Right hindlimb (tissue), 1 donor: ENCODE measurements at regions not wholly inside any gene's neighbourhood (a gene's known extent, or its start where the extent isn't known, plus 50 kb on each side); places are given as distances from the start of the nearest gene placed in this dataset.

Experiments used
- DNase-seq: peaks from one replicate; pipeline ENCODE4 v3.0.0-alpha.2; 2018

DNA sequence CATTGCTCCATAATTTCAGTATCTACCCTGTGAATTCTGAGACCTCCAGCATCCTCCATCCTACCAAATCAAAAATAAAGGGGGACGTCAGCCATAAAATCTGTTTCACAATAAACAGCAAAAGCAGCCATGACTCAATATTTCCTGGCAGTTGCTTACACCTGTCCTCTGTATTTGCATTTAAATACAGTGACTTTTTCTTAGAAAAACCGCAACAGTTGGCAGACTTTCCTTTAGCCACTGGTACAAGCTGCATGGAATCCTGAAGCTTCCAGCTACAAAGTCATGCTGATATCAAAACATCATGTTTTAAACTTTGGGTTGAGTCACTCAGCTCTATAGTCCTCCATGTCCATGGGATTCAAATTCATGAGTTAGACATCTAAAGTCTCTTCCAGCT, 278.0 kb upstream of the KAZN start:
- DNase-seq, result no peak

DNA sequence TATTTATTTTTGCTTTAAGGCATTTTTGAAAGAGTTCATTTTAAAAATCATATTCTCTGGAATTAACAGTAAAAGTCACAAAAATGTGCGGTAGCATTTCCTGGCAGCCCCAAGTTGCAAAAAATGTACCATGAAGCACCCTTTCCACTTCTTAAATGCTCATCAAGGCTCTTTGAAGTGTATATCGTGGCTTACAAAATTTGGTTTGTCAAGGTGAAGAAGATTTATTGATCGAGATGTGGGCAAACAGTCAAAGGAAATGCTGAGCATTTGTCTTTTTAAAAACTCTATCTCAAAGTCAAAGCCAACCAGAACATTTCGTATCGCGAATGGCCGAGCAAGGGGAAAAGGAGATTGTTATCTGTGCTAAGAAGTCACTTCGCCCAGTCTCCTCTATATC, 277.5 kb upstream of the KAZN start:
- DNase-seq, result no peak

DNA sequence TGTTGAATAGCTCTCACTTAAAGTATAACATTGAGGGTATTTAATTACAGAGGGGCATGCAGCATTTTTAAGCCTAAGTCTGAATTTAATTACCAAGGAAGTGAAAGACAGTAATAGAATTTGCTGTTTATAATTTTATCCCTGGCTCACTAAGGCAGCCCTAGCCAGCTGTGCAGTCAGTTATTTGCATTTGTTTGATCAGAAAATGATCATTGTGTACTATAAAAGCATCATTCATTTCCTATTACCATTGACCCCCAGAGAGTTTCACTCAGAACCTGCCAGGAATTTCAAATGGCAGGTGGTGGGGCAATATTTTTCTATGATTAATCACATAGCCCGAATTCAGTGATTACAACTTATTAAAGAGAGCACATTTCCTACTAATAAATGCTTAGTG, 277.1 kb upstream of the KAZN start:
- no peak for DNase-seq

DNA sequence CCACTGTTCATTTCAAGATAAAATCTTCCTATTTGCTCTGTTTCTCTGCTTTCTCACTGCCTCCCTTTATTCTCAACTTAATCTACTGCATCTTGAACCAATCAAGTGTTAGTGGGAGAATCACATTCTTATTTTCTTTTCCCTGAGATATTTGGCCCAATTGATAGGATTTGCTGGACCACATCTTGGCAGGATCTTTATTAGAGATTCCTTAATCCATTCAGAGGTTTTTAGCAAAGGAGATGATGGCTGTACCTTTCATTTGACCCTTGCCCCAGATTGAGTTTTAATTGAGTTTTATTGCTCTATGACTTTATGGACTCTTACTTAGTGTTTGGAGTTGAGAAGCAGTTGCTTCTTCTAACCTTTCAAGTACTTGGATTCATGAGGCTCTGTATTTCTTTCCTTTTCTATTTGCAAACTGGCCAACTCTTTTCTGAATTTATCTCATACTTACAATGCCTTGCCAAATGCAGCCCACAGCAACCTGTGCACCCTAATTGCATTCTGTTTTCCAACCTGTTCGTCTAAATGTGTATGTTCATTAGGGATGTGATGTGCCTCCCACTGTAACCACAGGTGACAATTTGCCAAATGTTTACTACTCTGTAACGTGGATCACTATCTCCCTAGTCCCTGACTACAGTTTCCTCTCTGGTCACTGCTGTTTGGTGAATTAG, 274.8 kb upstream of the KAZN start:
- DNase-seq, result no peak

DNA sequence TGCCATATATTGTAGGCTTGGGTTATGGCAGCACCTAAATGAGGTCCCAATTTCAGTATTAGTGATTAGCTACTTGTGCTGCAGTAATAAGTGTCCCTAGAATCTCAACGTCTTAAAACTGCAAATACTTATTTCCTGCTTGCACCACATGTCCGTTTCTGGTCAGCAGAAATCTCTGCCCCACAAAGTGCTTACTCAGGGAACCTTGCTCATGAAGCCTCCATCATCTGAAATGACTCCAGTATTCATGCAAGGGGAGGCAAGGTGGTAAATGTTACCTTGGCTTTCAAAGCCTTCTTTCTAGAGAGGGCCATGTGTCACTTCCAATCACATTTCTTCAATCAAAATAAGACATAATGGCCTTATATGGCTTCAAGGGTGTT, 274.2 kb upstream of the KAZN start:
- DNase-seq, result no peak

DNA sequence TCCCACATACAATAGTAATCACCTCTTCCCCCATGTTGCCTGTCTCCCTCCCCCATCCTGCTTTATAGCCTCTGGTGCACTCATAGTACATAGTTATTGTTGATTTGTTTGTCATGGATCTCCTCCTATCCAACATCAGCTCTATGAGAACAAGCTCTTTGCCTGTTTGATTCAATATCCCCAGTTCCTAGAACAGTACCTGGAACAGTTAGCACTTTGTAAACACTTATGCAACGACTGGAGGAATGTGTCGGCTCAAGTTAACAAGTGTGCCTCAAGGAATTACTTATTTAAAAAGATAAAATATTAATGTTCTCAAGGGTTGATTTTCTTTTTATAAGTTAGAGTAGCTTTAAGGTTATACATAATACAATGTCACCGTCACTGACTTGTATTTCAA, 271.6 kb upstream of the KAZN start:
- no peak for DNase-seq

DNA sequence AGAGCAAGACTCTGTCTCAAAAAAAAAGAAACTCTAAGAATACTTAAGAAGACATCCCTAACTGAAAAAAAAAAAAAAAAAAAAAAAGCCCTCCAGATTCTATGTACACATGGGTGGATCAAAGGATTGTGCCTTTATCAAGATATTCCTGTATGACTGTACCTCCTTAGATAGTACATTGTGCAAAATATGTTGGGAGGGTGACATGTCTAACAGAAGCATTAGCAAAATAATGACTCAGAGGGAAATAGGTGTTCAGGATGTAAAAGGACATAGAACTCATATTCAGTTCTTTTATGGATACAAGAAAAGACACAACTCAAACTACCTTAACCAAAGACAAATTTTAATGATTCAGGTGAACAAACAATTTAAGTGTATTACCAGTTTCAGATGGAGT, 269.8 kb upstream of the KAZN start:
- DNase-seq, result no peak

DNA sequence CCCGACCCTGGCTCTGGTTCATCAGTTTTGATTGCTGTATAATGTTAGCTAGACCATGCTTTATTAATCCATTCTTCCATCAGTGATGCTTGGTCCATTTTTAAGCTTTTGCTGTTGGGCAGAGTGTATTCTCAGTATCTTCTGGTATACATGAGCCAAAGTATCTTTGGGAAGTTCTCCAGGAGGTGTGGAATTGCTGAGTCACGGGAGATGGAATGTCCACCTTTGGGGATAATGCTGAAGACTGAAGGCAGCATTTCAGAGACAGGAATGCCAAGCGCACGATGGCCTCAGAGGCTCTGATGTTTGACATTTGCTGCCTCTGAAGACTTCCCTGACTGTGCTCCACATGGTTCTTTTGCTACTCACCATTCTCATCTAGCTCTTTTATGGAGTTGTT, 266.3 kb upstream of the KAZN start:
- DNase-seq, result no peak

DNA sequence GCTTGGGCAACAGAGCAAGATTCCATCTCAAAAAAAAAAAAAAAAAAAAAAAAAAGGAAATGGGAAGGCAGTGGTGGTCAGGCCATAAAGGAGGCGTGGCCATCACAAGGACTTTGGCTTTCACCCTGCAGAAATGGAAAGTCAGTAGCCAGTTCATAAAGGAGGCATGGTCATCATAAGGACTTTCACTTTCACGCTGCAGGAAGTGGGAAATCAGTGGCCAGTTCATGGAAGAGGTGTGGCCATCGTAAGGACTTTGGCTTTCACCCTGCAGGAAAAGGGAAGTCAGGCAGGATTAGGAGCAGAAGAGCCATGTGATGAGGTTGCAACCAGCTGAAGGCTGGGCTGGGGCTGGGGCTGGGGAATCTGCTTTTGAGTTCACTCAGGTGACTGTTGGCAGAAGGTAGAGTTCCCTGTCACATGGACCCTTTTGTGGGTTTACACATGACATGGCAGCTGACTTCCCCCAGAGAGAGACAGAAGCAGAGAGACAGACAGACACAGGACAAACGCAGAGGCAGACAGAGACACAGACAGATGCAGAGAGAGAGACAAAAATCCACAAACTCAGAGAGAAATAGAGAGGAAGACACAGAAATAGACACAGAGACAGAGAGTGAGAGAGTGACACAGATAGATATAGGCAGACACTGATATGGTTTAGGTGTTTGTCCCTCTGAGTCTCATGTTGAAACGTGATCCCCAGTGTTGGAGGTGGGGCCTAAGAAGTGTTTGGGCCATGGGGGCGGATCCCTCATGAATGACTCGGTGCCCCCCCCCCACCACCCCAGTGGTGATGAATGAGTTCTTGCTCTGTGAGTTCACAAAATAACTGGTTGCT, 263.9 kb upstream of the KAZN start:
- DNase-seq, result no peak

DNA sequence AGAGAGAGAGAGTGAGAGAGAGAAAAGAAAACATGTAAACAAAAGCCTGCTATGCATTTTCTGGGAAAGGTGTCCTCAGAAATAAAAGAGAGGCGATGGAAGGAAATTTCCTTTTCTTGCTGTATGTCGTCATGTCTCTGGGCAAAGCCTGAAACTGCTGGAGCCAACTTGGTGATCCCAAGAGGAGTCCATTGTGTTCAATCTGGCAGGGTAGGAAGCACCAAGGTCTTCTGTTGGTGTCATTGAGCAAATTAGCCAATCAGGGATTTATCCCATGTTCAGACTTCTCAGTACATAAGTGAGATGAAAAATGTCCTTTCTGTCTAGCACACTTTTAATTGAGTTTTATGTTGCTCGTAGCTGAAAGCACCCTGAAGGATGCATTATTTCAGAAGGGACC, 260.0 kb upstream of the KAZN start:
- no peak for DNase-seq

DNA sequence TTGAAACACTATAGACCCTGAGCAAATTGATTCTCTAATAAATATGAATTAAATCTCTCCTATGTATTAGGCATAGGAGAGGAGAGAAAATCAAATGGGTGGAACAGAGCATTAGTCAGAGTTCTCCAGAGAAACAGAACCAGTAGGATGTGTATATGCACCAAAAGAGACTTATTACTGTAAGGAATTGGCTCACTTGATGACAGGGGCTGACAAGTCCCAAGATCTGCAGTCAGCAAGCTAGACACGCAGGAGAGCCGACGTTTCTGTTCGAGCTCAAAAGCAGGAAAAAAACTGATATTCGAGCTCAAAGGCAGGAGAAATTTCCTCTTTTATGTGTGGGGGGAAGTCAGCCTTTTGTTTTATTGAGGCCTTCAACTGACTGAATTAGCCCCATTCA, 259.2 kb upstream of the KAZN start:
- DNase-seq, result no peak

DNA sequence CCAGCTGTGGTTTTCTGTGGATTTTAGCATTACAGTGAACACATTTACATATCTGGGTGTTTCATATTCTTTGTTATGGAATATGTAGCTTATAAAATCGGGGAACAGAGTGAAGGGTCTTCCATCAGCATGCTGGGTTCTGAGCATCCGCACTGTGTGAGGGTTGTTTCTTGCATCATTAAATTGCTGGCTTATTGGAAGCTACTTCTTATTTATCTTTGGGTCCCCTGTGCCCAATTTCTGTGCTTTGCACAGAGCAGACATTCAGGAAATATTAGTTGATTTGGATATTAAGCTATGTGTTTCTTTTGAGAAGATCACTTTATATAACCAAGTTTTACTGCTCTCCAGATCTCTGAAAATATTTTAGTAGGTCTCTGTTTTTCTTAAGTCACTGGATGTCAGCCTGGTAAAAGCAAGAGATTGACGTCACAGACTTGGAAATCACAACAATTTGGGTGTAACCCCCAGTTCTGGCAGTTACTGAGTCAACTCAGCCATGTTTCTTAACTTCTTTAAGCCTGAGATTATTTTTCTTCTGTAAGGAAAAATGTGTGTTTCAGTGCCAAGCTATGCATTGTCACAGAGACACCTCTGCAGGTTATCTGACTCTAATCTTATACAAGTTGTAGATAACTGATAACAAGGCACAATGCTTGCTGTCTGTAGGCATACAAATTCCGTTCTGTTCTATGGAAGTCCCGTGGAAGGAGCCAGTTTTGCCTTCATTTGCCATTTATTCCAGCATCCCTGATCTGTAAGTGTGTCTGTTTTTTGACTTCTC, 258.3 kb upstream of the KAZN start:
- no peak for DNase-seq

DNA sequence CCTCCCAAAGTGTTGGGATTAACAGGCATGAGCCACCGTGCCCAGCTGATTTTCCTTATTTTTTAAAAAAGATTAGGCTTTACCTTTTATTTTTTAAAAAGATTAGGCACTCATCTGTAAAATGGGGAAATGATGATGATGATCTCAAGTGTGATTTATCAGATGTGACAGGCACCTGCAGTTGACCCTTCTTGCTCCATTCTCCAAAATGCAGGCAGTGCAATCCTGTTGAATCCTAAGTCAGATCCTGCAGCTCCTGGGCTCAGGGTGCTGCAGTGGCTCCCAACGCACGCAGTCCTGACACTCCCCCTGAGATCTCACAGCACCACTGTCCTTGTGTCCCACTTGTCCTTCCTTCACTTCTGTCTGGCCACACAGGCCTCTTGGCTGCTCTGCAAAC, 257.3 kb upstream of the KAZN start:
- no peak for DNase-seq

DNA sequence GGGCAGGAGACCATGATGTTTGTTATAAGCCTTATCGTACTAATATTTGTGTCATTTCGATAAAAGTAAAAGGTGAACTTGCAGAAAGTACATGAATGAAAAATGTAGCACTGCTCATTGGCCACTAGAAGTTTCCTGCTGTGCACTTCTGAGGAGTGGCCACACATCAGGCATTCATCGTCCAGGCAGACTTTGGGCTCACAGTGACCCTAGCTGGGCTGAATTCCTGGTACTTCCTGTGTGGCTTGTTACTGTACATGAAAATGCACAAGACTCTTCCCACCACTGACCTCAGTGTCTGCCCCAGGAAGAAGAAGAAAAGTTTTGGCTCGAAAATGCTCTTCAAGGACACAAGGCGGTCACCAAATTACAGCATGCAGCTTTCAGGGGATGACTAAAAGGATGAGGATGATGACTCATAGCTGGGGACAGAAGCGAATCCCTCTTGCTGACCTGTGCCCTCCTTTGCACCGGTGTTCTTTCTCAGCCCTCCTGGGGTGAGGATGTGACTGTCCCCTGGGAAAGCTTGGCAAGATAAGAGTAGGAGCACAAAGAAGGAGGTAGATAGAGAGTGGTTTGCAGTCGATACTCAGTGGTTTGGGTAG, 252.4 kb upstream of the KAZN start:
- DNase-seq, result no peak

DNA sequence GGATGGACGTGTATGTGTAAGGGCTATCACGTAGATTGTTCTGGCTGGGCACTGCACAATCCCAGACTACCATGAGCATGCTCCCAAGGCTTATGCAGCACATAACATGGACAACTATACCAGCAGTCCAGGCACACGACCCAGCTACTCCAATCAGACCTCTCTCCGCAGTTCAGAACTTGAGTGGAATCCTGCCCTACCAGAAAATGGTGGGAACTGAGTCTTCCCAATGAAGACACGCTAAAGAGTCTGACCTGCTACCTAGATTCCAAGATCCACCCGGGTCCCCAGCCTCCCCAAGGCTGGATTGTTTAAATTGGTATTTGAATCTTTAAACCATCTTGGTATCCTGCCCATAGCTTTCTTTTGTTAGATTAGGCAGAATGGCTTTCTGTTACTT, 251.3 kb upstream of the KAZN start:
- no peak for DNase-seq

DNA sequence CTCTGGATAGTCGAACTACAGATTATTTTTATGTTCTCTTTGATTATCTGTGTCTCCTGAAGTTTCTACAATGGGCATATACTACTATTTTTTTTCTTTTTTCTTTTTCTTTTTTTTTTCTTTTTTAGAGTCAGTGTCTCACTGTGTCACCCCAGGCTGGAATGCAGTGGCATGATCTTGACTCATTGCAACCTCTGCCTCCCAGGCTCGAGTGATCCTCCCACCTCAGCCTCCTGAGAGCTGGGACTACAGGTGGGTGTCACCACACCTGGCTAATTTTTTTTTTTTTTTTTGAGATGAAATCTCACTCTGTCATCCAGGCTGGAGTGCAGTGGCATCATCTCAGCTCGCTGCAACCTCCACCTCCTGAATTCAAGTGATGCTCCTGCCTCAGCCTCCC, 250.7 kb upstream of the KAZN start:
- DNase-seq, result no peak

DNA sequence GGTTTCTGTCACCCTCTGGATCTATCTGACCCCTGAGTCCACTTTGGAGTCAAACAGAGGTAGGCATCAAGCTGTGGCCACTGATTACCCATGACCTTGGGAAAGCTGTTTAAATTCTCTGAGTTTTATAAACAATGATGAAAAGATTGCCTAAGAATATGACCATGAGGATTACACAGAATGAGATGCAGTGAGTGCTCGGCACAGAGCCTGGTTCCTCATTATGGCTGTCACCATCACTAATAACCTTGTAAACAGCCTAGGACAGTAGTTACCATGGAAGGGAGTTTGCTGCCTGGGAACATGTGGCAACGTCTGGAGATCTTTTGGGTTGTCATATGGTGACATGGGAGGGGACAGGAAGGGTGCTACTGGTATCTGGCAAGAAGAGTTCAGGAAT, 248.3 kb upstream of the KAZN start:
- DNase-seq, result no peak

DNA sequence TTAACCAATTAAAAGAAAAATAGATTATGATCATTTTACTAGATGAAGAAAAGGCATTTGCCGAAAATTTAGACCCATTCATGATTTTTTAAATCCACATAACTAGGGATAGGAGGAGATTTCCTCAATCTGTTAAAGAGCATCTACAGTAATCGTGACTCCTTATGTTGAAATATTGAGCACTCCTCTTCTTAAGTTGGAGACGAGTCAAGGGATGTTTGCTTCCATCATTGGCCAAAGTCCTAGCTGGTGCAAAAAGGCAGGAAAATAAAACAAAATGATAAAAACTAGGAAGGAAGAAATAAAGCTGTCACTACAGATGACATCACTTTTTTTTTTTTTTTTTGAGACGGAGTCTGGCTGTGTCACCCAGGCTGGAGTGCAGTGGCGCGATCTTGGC, 245.6 kb upstream of the KAZN start:
- DNase-seq, result no peak

DNA sequence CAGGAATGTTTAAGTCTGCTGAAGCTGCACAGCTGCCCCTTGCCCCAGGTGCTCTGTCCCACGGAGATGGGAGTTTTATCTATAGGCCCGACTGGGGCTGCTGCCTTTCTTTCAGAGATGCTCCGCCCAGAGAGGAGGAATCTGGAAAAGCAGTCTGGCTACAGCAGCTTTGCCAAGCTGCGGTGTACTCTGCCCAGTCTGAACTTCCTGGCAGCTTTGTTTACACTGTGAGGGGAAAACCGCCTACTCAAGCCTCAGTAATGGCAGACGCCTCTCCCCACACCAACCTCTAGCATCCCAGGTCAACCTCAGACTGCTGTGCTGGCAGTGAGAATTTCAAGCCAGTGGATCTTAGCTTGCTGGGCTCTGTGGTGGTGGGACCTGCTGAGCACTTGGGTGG, 237.5 kb upstream of the KAZN start:
- peak; percentile 74 for DNase-seq

DNA sequence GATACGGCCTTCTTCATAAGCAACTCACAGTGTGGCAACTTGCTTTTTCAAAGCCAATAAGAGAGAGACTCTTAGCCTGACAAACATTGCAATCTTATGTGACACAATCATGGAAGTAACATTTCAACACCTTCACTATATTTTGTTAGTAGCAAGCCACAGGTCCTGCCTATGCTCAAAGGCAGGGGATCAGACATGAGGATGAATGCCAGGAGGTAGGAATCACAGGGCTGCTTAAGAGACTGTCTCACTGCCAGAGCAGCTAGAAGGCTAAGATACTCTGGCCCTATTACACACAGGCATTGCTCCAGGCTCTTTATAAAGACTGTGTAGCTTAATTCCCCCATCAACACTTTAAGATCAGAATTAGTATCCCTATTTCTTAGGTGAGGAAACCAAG, 236.2 kb upstream of the KAZN start:
- DNase-seq, result no peak

DNA sequence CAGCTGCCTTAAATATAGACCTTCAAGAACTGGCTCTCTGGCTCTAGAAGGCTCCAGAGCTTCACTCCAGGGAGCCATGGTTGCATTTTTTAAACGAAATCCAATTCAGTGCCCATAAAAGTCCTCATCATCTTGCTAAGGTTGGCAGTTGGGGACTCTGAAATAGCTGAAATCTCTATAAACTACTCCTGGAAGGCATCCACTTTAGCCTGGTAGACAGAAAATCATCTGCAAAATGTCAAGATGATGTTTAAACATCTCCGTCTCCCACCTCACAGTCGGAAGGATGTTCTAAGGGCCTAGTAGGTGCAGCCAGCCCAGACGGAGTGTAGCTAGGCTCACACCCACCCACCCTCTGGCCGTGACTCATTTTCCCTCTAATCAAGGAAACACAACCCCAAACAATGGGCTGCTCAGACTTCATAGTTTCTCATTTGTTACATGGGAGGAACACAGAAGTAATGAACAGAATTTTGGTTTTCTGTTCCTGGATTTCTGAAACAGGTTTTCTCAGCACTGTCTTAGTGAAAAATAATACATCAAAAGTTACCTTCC, 235.4 kb upstream of the KAZN start:
- DNase-seq, result no peak

DNA sequence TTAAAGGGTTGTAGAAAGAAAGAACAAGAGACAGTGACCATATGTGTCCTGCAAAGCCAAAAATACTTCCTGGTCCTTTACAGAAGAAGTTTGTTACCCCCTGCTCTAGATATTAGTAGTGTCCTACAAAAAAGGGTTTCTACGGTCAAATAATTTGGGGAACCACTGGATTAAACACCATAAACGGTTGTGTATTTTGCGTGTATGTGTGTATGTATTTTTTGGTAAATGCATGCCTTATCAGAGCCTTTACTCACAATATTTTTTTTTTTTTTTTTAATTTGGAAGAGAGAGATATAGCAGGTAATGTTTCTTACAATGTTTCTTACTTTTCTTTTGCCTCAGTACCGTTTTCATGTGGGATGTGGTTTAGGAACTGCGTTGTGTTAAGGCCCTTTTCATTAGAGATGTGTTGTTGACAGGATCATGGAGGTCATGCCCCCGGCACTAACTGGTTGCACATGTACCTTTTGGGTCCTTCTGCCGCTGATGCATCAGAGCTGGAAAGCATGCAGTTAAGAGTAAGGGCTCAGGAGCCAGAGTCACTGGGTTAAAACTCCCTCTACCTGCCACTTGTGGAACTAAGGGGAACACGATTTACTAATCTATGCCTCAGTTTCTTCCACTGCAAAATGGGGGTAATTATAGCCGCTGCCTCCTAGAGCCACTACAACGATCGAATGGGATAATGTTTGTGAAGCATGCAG, 234.6 kb upstream of the KAZN start:
- DNase-seq, result no peak
